Transverse colon (tissue), 4 donors: ENCODE measurements at regions not wholly inside any gene's neighbourhood (a gene's known extent, or its start where the extent isn't known, plus 50 kb on each side); places are given as distances from the start of the nearest gene placed in this dataset.

Experiments used
- DNase-seq: peaks from one replicate; pipeline ENCODE4 v3.0.0-alpha.2; 2019
- H3K27ac ChIP-seq, 4 donors: fragments of 200-600 bp; sonication (generic); 2 replicates each; pipeline ENCODE4 v1.5.1; 2016 to 2018; ENCODE audit warnings: inconsistent platforms in 4 of 4
- H3K27me3 ChIP-seq: fragments of 200-600 bp; sonication (generic); 2 replicates; pipeline ENCODE4 v1.5.1; 2017; ENCODE audit warnings: inconsistent platforms
- H3K36me3 ChIP-seq, 4 donors: fragments of 200-600 bp; sonication (generic); 2 replicates each; pipeline ENCODE4 v1.5.1; 2017 to 2019; ENCODE audit warnings: inconsistent platforms in 4 of 4
- H3K4me1 ChIP-seq, 4 donors: fragments of 200-600 bp; sonication (generic); 2 replicates each; pipeline ENCODE4 v1.5.1; 2017 to 2020; ENCODE audit warnings: inconsistent platforms in 4 of 4
- H3K4me3 ChIP-seq, 4 donors: fragments of 200-600 bp; sonication (generic); 1 replicate in 1 of 4; 2 replicates in 3 of 4; pipeline versions ENCODE4 v1.5.1 to v1.6.1; 2017 to 2019; ENCODE audit warnings: inconsistent platforms in 4 of 4
- H3K9me3 ChIP-seq, 2 donors: fragments of 200-600 bp; sonication (generic); 2 replicates each; pipeline ENCODE4 v1.5.1; 2017 to 2019; ENCODE audit warnings: inconsistent platforms in 2 of 2
- EP300 ChIP-seq: sonication (generic); formaldehyde crosslinking; IDR thresholded peaks from one replicate; pipeline ENCODE4 v1.6.1; 2017; ENCODE audit warnings: antibody characterized with exemption, low read depth
- POLR2A ChIP-seq: fragments of 450-650 bp; IDR thresholded peaks from one replicate; pipeline ENCODE4 v1.6.1; 2016; ENCODE audit warnings: antibody characterized with exemption, mild to moderate bottlenecking, moderate library complexity
- POLR2AphosphoS5 ChIP-seq, 3 donors: sonication (generic); formaldehyde crosslinking; IDR thresholded peaks; one replicate each; pipeline ENCODE4 v1.6.1; 2016; ENCODE audit warnings: antibody characterized with exemption in 3 of 3
- WGBS, 2 donors: methylation state at CpG; one replicate each; pipeline ENCODE4 v1.1.5; 2018; ENCODE audit warnings: low coverage in 1 of 2; 5-methylcytosine and 5-hydroxymethylcytosine counted together
- in situ Hi-C, 4 donors: fragments of 200-750 bp; cut with MboI; loops; one replicate each; pipeline versions ENCODE4 v1.15.0 to v1.15.1; 2017; ENCODE audit warnings: low sequenced_read_pairs in 3 of 4, low pct_ligation_motif_present in 1 of 4, low pct_unique_long_range_greater_than_20kb in 1 of 4
- intact Hi-C: fragments of 100-400 bp; cut with DNase I; formaldehyde crosslinking; loops from one replicate; pipeline ENCODE4 v1.15.1; 2023; ENCODE audit warnings: low total_unique reads
- TF ChIP-seq, protein P1 (sequence below), 5 experiments: fragments of 200-600 bp in 3 of 5; fragments of 450-650 bp in 2 of 5; sonication (generic) in 3 of 5; IDR thresholded peaks; 1 replicate in 2 of 5; 2 replicates in 3 of 5; pipeline ENCODE4 v1.5.1; 2016 to 2017; ENCODE audit warnings: antibody characterized with exemption in 5 of 5, inconsistent platforms in 3 of 5, mild to moderate bottlenecking in 2 of 5, moderate library complexity in 1 of 5

DNA sequence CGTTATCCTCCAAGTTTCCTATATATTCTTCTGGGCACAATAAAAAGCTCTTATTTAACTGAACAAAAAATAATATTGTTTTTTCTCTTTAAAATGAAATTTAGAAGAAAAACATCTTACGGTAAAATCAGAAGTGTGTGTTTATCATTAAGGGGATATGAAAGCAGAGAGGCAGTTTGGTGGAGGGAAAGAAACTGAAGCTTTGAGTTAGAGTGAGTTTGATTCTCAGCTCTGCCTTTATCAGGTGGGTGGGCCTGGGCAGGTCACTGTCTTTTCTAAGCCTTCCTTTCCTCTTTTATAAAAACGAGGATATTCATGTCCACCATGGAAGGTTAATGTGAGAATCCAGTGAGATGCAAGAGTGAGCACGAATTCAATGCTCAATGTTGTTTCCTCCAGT, 379.8 kb upstream of the CNR1 start:
- intact Hi-C loops = no loop called here
- DNase-seq = no peak
- Histone ChIP-seq H3K36me3 (no peaks in the 10 kb centered on the region), H3K9me3 (no peaks in the 10 kb centered on the region), H3K4me1 (no peaks in the 10 kb centered on the region), H3K4me3 (no peak overlapping the region), H3K27me3 (no peaks in the 10 kb centered on the region), H3K27ac (no peak overlapping the region)
- in situ Hi-C loops = no loop called here
- no peak for TF ChIP-seq POLR2A
- TF ChIP-seq, protein P1, sequence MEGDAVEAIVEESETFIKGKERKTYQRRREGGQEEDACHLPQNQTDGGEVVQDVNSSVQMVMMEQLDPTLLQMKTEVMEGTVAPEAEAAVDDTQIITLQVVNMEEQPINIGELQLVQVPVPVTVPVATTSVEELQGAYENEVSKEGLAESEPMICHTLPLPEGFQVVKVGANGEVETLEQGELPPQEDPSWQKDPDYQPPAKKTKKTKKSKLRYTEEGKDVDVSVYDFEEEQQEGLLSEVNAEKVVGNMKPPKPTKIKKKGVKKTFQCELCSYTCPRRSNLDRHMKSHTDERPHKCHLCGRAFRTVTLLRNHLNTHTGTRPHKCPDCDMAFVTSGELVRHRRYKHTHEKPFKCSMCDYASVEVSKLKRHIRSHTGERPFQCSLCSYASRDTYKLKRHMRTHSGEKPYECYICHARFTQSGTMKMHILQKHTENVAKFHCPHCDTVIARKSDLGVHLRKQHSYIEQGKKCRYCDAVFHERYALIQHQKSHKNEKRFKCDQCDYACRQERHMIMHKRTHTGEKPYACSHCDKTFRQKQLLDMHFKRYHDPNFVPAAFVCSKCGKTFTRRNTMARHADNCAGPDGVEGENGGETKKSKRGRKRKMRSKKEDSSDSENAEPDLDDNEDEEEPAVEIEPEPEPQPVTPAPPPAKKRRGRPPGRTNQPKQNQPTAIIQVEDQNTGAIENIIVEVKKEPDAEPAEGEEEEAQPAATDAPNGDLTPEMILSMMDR (IDR thresholded peaks at IDR 0.05) = no peak
- no peak for TF ChIP-seq POLR2AphosphoS5 (IDR thresholded peaks at IDR 0.05)
- no peak for TF ChIP-seq EP300
- 54 to 85% methylated on average over 2 to 4 of the region's 4 CpGs for WGBS, 2 donors

GRCh38 chr6:88544986-88545612, 379.0 kb upstream of the CNR1 start:
- H3K4me1 ChIP-seq = no peaks in the 10 kb centered on the region
- no peak overlapping the region for H3K4me3 ChIP-seq
- WGBS, 2 donors = 63 to 68% methylated on average over 2 to 4 of the region's 4 CpGs
- H3K27ac ChIP-seq = no peak overlapping the region
- H3K9me3 ChIP-seq = no peaks in the 10 kb centered on the region
- in situ Hi-C loops (no loop called here), intact Hi-C loops (no loop called here)
- DNase-seq = no peak
- no peaks in the 10 kb centered on the region for H3K27me3 ChIP-seq
- no peaks in the 10 kb centered on the region for H3K36me3 ChIP-seq
- TF ChIP-seq, protein P1 (IDR thresholded peaks at IDR 0.05) = no peak
- no peak for TF ChIP-seq POLR2A
- TF ChIP-seq POLR2AphosphoS5 (IDR thresholded peaks at IDR 0.05) = no peak
- no peak for TF ChIP-seq EP300

DNA sequence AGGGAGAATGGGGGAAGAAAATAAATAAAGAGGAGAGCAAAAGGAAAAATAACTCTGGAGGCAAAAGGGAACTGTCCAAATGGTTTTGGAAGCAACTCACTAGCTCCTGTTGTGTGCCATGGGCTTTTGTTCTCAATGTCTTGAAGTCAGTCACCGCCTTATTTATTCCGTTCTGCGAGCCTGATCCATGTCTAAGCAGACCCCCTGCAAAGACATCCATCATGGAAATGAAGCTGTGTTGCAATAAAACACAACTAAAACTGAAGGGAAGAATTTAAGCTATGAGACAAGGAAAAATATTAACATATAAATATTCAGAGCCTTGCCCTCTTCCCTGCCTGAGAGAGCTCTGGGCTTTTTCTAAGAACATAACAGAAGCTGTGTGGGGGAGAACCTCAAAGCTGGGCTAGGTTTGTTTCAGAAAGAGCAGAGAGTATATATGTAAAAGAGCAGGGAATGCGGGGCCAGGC, 373.2 kb upstream of the CNR1 start:
- Histone ChIP-seq H3K27me3 (no peaks in the 10 kb centered on the region), H3K4me1 (no peaks in the 10 kb centered on the region), H3K36me3 (no peaks in the 10 kb centered on the region), H3K4me3 (no peak overlapping the region), H3K9me3 (no peaks in the 10 kb centered on the region), H3K27ac (no peak overlapping the region)
- intact Hi-C loops = no loop called here
- DNase-seq = no peak
- TF ChIP-seq POLR2AphosphoS5 (IDR thresholded peaks at IDR 0.05) (no peak), EP300 (no peak), POLR2A (no peak)
- TF ChIP-seq, protein P1 (IDR thresholded peaks at IDR 0.05) = no peak
- in situ Hi-C loops = no loop called here
- WGBS, 2 donors = 75 to 83% methylated on average over 4 of the region's 4 CpGs

DNA sequence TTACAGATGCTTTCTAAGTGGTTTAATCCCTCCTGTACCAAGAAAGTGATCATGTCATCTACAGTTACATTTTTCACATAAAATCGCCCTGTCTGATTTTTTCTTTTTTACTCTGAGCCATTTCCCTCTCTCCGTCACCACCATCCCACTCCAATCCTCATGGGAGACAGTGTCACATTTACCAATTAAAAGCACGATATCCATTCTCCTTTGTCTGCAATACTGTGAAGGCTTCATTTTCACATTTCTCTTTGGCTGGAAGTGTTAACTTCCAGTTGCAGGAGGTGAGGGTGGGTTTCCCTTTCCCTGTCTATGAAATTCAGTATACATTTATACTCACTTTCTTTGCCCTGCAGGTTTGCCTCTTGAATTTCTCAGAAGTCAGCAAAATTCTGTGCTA, 372.7 kb upstream of the CNR1 start:
- Histone ChIP-seq H3K9me3 (no peaks in the 10 kb centered on the region), H3K4me3 (no peak overlapping the region), H3K4me1 (no peaks in the 10 kb centered on the region), H3K27me3 (no peaks in the 10 kb centered on the region), H3K36me3 (no peaks in the 10 kb centered on the region), H3K27ac (no peak overlapping the region)
- TF ChIP-seq, protein P1 (IDR thresholded peaks at IDR 0.05) = no peak
- TF ChIP-seq EP300 = no peak
- TF ChIP-seq POLR2AphosphoS5 (IDR thresholded peaks at IDR 0.05) = no peak
- TF ChIP-seq POLR2A = no peak
- in situ Hi-C loops = no loop called here
- WGBS, 2 donors = 72 to 77% methylated on average over 3 of the region's 3 CpGs
- intact Hi-C loops = no loop called here
- DNase-seq = no peak
